Suprapubic skin (tissue), 4 donors: ENCODE measurements at regions not wholly inside any gene's neighbourhood (a gene's known extent, or its start where the extent isn't known, plus 50 kb on each side); places are given as distances from the start of the nearest gene placed in this dataset.

Experiments
- EP300 ChIP-seq: sonication (generic); formaldehyde crosslinking; IDR thresholded peaks from one replicate; pipeline ENCODE4 v1.6.1; 2017; ENCODE audit warnings: antibody characterized with exemption
- POLR2A ChIP-seq, 2 donors: fragments of 450-650 bp; IDR thresholded peaks; one replicate each; pipeline ENCODE4 v1.6.1; 2017; ENCODE audit warnings: antibody characterized with exemption in 2 of 2, mild to moderate bottlenecking in 2 of 2, moderate library complexity in 2 of 2
- POLR2AphosphoS5 ChIP-seq, 3 donors: sonication (generic); formaldehyde crosslinking; IDR thresholded peaks; one replicate each; pipeline ENCODE4 v1.6.1; 2017; ENCODE audit warnings: antibody characterized with exemption in 3 of 3
- TF ChIP-seq, protein P1 (sequence below), 2 donors: fragments of 200-600 bp in 1 of 2; fragments of 450-650 bp in 1 of 2; sonication (generic) in 1 of 2; IDR thresholded peaks; one replicate each; pipeline ENCODE4 v1.5.1; 2016 to 2019; ENCODE audit warnings: antibody characterized with exemption in 2 of 2, mild to moderate bottlenecking in 1 of 2, moderate library complexity in 1 of 2

DNA sequence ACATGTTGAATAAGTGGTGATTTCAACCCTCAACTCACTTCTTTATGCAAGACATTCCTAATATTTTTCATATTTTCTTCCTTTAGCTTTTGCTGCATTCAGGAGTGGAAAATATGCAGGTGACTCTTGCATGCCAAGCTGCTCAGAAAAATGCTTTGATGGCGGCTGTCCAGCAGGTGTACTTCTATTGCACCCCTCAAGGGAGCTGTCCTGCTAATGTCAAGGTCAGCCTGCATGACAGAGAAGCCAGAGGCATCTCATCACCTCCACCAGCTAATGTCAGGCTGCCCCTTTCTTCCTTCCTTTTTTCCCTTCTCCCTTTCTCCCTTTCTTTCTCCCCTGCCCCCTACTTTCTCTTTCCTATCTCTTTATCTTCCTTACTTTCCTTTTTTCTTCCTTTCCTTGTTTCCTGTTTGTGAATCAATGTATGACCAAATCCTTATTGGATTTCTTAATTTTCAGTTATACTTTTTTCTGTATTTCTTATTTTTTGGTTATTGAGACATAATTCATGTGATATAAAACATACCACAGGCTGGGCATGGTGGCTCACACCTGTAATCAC lies 112.2 kb downstream of the CD164 start:
- TF ChIP-seq POLR2A (IDR thresholded peaks at IDR 0.05) (no peak), POLR2AphosphoS5 (IDR thresholded peaks at IDR 0.05) (no peak), EP300 (no peak)
- TF ChIP-seq, protein P1, sequence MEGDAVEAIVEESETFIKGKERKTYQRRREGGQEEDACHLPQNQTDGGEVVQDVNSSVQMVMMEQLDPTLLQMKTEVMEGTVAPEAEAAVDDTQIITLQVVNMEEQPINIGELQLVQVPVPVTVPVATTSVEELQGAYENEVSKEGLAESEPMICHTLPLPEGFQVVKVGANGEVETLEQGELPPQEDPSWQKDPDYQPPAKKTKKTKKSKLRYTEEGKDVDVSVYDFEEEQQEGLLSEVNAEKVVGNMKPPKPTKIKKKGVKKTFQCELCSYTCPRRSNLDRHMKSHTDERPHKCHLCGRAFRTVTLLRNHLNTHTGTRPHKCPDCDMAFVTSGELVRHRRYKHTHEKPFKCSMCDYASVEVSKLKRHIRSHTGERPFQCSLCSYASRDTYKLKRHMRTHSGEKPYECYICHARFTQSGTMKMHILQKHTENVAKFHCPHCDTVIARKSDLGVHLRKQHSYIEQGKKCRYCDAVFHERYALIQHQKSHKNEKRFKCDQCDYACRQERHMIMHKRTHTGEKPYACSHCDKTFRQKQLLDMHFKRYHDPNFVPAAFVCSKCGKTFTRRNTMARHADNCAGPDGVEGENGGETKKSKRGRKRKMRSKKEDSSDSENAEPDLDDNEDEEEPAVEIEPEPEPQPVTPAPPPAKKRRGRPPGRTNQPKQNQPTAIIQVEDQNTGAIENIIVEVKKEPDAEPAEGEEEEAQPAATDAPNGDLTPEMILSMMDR (IDR thresholded peaks at IDR 0.05): no peak
